ENCODE measurements at regions not wholly inside any gene's neighbourhood (a gene's known extent, or its start where the extent isn't known, plus 50 kb on each side); places are given as distances from the start of the nearest gene placed in this dataset.

DNA sequence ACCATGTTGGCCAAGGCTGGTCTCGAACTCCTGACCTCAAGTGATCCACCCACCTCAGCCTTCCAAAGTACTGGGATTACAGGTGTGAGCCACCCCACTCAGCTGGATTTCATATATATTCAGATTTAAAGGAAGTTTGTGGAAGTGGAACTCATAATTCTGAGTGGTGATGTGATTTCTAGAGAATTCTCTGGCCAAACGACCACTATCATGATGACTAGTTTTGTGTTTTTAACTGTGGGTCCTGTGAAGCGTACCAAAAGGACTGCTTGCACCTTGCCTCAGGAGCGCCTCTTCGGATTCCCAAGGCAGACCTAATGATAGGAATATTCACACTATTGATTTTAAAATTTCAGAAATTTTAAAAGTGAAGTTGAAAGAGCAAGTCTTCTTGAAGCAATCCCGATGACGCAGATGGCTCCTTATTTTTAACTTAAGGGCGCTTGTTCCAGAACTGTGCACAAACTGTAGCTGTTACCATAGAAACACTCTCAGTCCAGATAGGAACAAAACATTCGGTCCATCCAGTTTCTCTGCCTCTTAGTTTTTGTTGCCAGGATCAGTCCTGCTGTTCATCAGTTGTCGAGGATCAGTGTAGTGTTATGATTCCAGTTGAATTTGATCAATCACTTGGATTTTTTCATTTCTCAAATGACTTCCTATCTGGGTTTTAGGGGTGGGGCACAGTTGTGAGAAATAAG lies 51.7 kb upstream of the CLCN4 start:
- TF ChIP-seq CTCF (IDR thresholded peaks at IDR 0.05): no peak
- TF ChIP-seq POLR2A (IDR thresholded peaks at IDR 0.05): no peak

Data from lower leg skin (tissue), 3 donors.